ENCODE measurements at regions not wholly inside any gene's neighbourhood (a gene's known extent, or its start where the extent isn't known, plus 50 kb on each side); places are given as distances from the start of the nearest gene placed in this dataset.

DNA sequence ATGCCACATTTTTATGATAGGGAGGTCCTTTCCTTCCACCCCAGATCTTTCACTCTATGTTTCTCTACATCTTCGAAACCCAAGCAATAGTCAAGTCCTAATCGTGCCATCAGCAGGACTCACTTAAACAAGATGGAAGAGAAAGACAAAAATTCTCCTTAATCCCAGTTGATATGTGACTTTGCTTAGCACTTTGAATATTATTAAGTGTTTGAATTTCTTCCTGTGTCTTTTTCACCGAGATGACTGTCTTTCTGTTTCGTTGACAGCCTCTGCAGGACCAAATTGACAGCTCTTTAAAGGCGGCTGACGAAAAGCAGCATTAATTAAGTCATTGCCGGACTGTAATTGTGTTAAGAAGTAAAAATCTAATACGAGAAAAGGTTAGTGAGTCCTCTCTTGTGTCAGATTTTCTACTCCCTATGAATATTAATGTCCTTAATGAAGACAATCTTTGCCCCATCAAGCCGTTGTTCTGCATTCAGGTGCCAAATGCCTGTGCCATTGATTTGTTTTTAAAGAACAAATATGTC, 208.8 kb upstream of the TSHZ2 start:
- TF ChIP-seq ONECUT2 (CRISPR knock-in tag; IDR thresholded peaks at IDR 0.05): no peak
- TF ChIP-seq, protein P1, sequence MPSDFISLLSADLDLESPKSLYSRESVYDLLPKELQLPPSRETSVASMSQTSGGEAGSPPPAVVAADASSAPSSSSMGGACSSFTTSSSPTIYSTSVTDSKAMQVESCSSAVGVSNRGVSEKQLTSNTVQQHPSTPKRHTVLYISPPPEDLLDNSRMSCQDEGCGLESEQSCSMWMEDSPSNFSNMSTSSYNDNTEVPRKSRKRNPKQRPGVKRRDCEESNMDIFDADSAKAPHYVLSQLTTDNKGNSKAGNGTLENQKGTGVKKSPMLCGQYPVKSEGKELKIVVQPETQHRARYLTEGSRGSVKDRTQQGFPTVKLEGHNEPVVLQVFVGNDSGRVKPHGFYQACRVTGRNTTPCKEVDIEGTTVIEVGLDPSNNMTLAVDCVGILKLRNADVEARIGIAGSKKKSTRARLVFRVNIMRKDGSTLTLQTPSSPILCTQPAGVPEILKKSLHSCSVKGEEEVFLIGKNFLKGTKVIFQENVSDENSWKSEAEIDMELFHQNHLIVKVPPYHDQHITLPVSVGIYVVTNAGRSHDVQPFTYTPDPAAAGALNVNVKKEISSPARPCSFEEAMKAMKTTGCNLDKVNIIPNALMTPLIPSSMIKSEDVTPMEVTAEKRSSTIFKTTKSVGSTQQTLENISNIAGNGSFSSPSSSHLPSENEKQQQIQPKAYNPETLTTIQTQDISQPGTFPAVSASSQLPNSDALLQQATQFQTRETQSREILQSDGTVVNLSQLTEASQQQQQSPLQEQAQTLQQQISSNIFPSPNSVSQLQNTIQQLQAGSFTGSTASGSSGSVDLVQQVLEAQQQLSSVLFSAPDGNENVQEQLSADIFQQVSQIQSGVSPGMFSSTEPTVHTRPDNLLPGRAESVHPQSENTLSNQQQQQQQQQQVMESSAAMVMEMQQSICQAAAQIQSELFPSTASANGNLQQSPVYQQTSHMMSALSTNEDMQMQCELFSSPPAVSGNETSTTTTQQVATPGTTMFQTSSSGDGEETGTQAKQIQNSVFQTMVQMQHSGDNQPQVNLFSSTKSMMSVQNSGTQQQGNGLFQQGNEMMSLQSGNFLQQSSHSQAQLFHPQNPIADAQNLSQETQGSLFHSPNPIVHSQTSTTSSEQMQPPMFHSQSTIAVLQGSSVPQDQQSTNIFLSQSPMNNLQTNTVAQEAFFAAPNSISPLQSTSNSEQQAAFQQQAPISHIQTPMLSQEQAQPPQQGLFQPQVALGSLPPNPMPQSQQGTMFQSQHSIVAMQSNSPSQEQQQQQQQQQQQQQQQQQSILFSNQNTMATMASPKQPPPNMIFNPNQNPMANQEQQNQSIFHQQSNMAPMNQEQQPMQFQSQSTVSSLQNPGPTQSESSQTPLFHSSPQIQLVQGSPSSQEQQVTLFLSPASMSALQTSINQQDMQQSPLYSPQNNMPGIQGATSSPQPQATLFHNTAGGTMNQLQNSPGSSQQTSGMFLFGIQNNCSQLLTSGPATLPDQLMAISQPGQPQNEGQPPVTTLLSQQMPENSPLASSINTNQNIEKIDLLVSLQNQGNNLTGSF (CRISPR knock-in tag; IDR thresholded peaks at IDR 0.05): no peak
- TF ChIP-seq, protein P2, sequence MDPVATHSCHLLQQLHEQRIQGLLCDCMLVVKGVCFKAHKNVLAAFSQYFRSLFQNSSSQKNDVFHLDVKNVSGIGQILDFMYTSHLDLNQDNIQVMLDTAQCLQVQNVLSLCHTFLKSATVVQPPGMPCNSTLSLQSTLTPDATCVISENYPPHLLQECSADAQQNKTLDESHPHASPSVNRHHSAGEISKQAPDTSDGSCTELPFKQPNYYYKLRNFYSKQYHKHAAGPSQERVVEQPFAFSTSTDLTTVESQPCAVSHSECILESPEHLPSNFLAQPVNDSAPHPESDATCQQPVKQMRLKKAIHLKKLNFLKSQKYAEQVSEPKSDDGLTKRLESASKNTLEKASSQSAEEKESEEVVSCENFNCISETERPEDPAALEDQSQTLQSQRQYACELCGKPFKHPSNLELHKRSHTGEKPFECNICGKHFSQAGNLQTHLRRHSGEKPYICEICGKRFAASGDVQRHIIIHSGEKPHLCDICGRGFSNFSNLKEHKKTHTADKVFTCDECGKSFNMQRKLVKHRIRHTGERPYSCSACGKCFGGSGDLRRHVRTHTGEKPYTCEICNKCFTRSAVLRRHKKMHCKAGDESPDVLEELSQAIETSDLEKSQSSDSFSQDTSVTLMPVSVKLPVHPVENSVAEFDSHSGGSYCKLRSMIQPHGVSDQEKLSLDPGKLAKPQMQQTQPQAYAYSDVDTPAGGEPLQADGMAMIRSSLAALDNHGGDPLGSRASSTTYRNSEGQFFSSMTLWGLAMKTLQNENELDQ (CRISPR knock-in tag; IDR thresholded peaks at IDR 0.05; ENCODE audit: borderline replicate concordance): no peak
- TF ChIP-seq, protein P3, sequence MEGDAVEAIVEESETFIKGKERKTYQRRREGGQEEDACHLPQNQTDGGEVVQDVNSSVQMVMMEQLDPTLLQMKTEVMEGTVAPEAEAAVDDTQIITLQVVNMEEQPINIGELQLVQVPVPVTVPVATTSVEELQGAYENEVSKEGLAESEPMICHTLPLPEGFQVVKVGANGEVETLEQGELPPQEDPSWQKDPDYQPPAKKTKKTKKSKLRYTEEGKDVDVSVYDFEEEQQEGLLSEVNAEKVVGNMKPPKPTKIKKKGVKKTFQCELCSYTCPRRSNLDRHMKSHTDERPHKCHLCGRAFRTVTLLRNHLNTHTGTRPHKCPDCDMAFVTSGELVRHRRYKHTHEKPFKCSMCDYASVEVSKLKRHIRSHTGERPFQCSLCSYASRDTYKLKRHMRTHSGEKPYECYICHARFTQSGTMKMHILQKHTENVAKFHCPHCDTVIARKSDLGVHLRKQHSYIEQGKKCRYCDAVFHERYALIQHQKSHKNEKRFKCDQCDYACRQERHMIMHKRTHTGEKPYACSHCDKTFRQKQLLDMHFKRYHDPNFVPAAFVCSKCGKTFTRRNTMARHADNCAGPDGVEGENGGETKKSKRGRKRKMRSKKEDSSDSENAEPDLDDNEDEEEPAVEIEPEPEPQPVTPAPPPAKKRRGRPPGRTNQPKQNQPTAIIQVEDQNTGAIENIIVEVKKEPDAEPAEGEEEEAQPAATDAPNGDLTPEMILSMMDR (CRISPR knock-in tag; IDR thresholded peaks at IDR 0.05): no peak
- TF ChIP-seq ZNF776 (CRISPR knock-in tag; IDR thresholded peaks at IDR 0.05): no peak
- no peak for TF ChIP-seq PCBP1 (IDR thresholded peaks at IDR 0.05; ENCODE audit: borderline replicate concordance, low read depth, low read length)
- no peak for TF ChIP-seq GPN1 (CRISPR knock-in tag; IDR thresholded peaks at IDR 0.05; ENCODE audit: borderline replicate concordance)
- TF ChIP-seq CEBPB (IDR thresholded peaks at IDR 0.05; ENCODE audit: borderline replicate concordance, low read depth, low read length): no peak
- TF ChIP-seq SIN3B (IDR thresholded peaks at IDR 0.05; ENCODE audit: low read length): no peak
- TF ChIP-seq POLR2AphosphoS5 (IDR thresholded peaks at IDR 0.05; ENCODE audit: low read depth, low read length): no peak
- no peak for TF ChIP-seq MYC (CRISPR knock-in tag; IDR thresholded peaks at IDR 0.05; ENCODE audit: borderline replicate concordance)
